ENCODE measurements at regions not wholly inside any gene's neighbourhood (a gene's known extent, or its start where the extent isn't known, plus 50 kb on each side); places are given as distances from the start of the nearest gene placed in this dataset.
A peak's percentile ranks its signal among the peaks of the same experiment; 100 is the strongest.
"Not testable (repeated sequence)": the region's sequence is repeated elsewhere in the genome, so short reads cannot be mapped to it uniquely, and the experiment has no call there.

- no peak overlapping the region for H3K4me3 ChIP-seq (ENCODE audit: low read depth, low read length)
- no peak for DNase-seq (ENCODE audit: low read depth)
These were observed 146.7 kb downstream of the PCDH7 start for GRCh38 chr4:30866907-30867306.

GRCh38 chr4:30867427-30867826, 147.3 kb downstream of the PCDH7 start:
- peak; percentile 65 for DNase-seq (ENCODE audit: low read depth)

GRCh38 chr4:30868111-30868895, 148.1 kb downstream of the PCDH7 start:
- no peak for DNase-seq (ENCODE audit: low read depth)
- H3K4me3 ChIP-seq (ENCODE audit: low read depth, low read length), result no peak overlapping the region

More at GRCh38 chr4:30867427-30867826, 147.3 kb downstream of the PCDH7 start:
- H3K4me3 ChIP-seq (ENCODE audit: low read depth, low read length), result no peak overlapping the region

- H3K4me3 ChIP-seq (ENCODE audit: low read depth, low read length); DNase-seq (ENCODE audit: low read depth): not testable (repeated sequence)
These were observed 149.2 kb downstream of the PCDH7 start for GRCh38 chr4:30869387-30869786.

- H3K4me3 ChIP-seq (ENCODE audit: low read depth, low read length), result no peak overlapping the region
- no peak for DNase-seq (ENCODE audit: low read depth)
These were observed 150.3 kb downstream of the PCDH7 start for GRCh38 chr4:30870513-30870912.

GRCh38 chr4:30875658-30876269, 155.6 kb downstream of the PCDH7 start:
- no peak for DNase-seq (ENCODE audit: low read depth)
- H3K4me3 ChIP-seq (ENCODE audit: low read depth, low read length), result no peak overlapping the region

GRCh38 chr4:30879855-30880598, 159.9 kb downstream of the PCDH7 start:
- no peak overlapping the region for H3K4me3 ChIP-seq (ENCODE audit: low read depth, low read length)
- DNase-seq (ENCODE audit: low read depth), result no peak

- no peak for DNase-seq (ENCODE audit: low read depth)
These were observed 161.8 kb downstream of the PCDH7 start for GRCh38 chr4:30881985-30882384.

GRCh38 chr4:30882443-30882842, 162.3 kb downstream of the PCDH7 start:
- no peak for DNase-seq (ENCODE audit: low read depth)
- H3K4me3 ChIP-seq (ENCODE audit: low read depth, low read length), result no peak overlapping the region

More at GRCh38 chr4:30881985-30882384, 161.8 kb downstream of the PCDH7 start:
- no peak overlapping the region for H3K4me3 ChIP-seq (ENCODE audit: low read depth, low read length)

- H3K4me3 ChIP-seq (ENCODE audit: low read depth, low read length), result no peak overlapping the region
- no peak for DNase-seq (ENCODE audit: low read depth)
These were observed 163.0 kb downstream of the PCDH7 start for GRCh38 chr4:30882995-30883675.

GRCh38 chr4:30901461-30902451, 181.6 kb downstream of the PCDH7 start:
- no peak for DNase-seq (ENCODE audit: low read depth)
- no peak overlapping the region for H3K4me3 ChIP-seq (ENCODE audit: low read depth, low read length)

- DNase-seq (ENCODE audit: low read depth), result peak; percentile 16
- H3K4me3 ChIP-seq (ENCODE audit: low read depth, low read length), result no peak overlapping the region
These were observed 183.5 kb downstream of the PCDH7 start for GRCh38 chr4:30903502-30904214.

GRCh38 chr4:30904215-30904555, 184.0 kb downstream of the PCDH7 start:
- no peak overlapping the region for H3K4me3 ChIP-seq (ENCODE audit: low read depth, low read length)

GRCh38 chr4:30904588-30904987, 184.4 kb downstream of the PCDH7 start:
- no peak overlapping the region for H3K4me3 ChIP-seq (ENCODE audit: low read depth, low read length)
- no peak for DNase-seq (ENCODE audit: low read depth)

More at GRCh38 chr4:30904215-30904555, 184.0 kb downstream of the PCDH7 start:
- no peak for DNase-seq (ENCODE audit: low read depth)

GRCh38 chr4:30912098-30912714, 192.0 kb downstream of the PCDH7 start:
- peak; percentile 4 for DNase-seq (ENCODE audit: low read depth)

GRCh38 chr4:30916337-30917274, 196.4 kb downstream of the PCDH7 start:
- H3K4me3 ChIP-seq (ENCODE audit: low read depth, low read length), result no peak overlapping the region
- no peak for DNase-seq (ENCODE audit: low read depth)

More at GRCh38 chr4:30912098-30912714, 192.0 kb downstream of the PCDH7 start:
- H3K4me3 ChIP-seq (ENCODE audit: low read depth, low read length), result no peak overlapping the region

GRCh38 chr4:30917946-30918345, 197.8 kb downstream of the PCDH7 start:
- H3K4me3 ChIP-seq (ENCODE audit: low read depth, low read length), result no peak overlapping the region
- DNase-seq (ENCODE audit: low read depth), result no peak
